ENCODE measurements at regions not wholly inside any gene's neighbourhood (a gene's known extent, or its start where the extent isn't known, plus 50 kb on each side); places are given as distances from the start of the nearest gene placed in this dataset.

- TF ChIP-seq ZBTB21 (CRISPR knock-in tag; IDR thresholded peaks at IDR 0.05; ENCODE audit: borderline replicate concordance) (no peak), ZNF138 (CRISPR knock-in tag; conservative IDR thresholded peaks at IDR 0.05) (no peak), JAZF1 (CRISPR knock-in tag; IDR thresholded peaks at IDR 0.05) (no peak), STAT6 (CRISPR knock-in tag; conservative IDR thresholded peaks at IDR 0.05; ENCODE audit: low read depth) (no peak)
Observed at GRCh38 chr1:221988829-221989228, 246.9 kb upstream of the DUSP10 start (continued).

GRCh38 chr1:221987860-221988520 lies 246.1 kb upstream of the DUSP10 start:
- POLR2A ChIA-PET = no interaction called here
- Mint-ChIP-seq H3K36me3 (no peaks in the 10 kb centered on the region), H3K27ac (no peak overlapping the region), H3K4me1 (peaks cover 13% of the 10 kb centered on the region), H3K9me3 (no peaks in the 10 kb centered on the region; the same call in 1 of the 2 replicates), H3K4me3 (no peak overlapping the region), H3K27me3 (ENCODE audit: low read depth) (no peaks in the 10 kb centered on the region; the same call in 1 of the 2 replicates)
- TF ChIP-seq ZNF219 (CRISPR knock-in tag; IDR thresholded peaks at IDR 0.05; ENCODE audit: borderline replicate concordance) (no peak), NFE2L1 (CRISPR knock-in tag; IDR thresholded peaks at IDR 0.05) (no peak), ESRRA (CRISPR knock-in tag; IDR thresholded peaks at IDR 0.05; ENCODE audit: borderline replicate concordance) (no peak), FOXP1 (CRISPR knock-in tag; IDR thresholded peaks at IDR 0.05; ENCODE audit: borderline replicate concordance) (no peak), IRF2 (CRISPR knock-in tag; IDR thresholded peaks at IDR 0.05; ENCODE audit: borderline replicate concordance, low read depth) (no peak), FOXP4 (CRISPR knock-in tag; IDR thresholded peaks at IDR 0.05) (no peak), ZMAT4 (CRISPR knock-in tag; IDR thresholded peaks at IDR 0.05) (no peak), ZNF416 (CRISPR knock-in tag; IDR thresholded peaks at IDR 0.05) (no peak), STAT6 (CRISPR knock-in tag; conservative IDR thresholded peaks at IDR 0.05; ENCODE audit: low read depth) (no peak), FOXK1 (CRISPR knock-in tag; IDR thresholded peaks at IDR 0.05) (no peak), TCF7 (CRISPR knock-in tag; IDR thresholded peaks at IDR 0.05; ENCODE audit: low read depth) (no peak), KAT7 (CRISPR knock-in tag; IDR thresholded peaks at IDR 0.05; ENCODE audit: borderline replicate concordance) (no peak), JUN (CRISPR knock-in tag; IDR thresholded peaks at IDR 0.05) (no peak), CDX4 (CRISPR knock-in tag; IDR thresholded peaks at IDR 0.05; ENCODE audit: borderline replicate concordance) (no peak)
- ATAC-seq = no peak
- DNase-seq (ENCODE audit: low spot score) = no peak
- CTCF ChIA-PET = no interaction called here

All from WTC11 (cell line).